ENCODE measurements at regions not wholly inside any gene's neighbourhood (a gene's known extent, or its start where the extent isn't known, plus 50 kb on each side); places are given as distances from the start of the nearest gene placed in this dataset.

DNA sequence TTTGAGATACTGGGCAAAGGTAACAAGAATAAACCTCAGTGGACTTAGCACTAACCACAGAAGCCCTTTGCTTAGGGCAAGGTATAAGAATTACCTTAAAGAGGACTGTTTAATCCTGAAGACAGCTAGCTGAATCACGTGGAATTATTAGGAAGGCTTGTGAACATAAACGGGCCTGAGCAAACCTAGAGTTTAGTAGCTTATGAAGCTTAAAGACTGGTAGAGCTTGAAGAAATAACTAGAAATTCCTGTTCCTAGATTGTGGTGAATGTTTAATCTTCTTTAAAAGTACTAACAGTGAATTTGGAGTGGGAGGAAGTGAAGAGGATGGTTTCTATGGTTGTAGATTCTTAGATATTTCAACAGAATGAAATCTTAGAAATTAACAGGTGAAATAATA is 428.9 kb upstream of the THRB start:
- TF ChIP-seq, protein P1, sequence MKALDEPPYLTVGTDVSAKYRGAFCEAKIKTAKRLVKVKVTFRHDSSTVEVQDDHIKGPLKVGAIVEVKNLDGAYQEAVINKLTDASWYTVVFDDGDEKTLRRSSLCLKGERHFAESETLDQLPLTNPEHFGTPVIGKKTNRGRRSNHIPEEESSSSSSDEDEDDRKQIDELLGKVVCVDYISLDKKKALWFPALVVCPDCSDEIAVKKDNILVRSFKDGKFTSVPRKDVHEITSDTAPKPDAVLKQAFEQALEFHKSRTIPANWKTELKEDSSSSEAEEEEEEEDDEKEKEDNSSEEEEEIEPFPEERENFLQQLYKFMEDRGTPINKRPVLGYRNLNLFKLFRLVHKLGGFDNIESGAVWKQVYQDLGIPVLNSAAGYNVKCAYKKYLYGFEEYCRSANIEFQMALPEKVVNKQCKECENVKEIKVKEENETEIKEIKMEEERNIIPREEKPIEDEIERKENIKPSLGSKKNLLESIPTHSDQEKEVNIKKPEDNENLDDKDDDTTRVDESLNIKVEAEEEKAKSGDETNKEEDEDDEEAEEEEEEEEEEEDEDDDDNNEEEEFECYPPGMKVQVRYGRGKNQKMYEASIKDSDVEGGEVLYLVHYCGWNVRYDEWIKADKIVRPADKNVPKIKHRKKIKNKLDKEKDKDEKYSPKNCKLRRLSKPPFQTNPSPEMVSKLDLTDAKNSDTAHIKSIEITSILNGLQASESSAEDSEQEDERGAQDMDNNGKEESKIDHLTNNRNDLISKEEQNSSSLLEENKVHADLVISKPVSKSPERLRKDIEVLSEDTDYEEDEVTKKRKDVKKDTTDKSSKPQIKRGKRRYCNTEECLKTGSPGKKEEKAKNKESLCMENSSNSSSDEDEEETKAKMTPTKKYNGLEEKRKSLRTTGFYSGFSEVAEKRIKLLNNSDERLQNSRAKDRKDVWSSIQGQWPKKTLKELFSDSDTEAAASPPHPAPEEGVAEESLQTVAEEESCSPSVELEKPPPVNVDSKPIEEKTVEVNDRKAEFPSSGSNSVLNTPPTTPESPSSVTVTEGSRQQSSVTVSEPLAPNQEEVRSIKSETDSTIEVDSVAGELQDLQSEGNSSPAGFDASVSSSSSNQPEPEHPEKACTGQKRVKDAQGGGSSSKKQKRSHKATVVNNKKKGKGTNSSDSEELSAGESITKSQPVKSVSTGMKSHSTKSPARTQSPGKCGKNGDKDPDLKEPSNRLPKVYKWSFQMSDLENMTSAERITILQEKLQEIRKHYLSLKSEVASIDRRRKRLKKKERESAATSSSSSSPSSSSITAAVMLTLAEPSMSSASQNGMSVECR (CRISPR knock-in tag; IDR thresholded peaks at IDR 0.05) = no peak
- TF ChIP-seq, protein P2, sequence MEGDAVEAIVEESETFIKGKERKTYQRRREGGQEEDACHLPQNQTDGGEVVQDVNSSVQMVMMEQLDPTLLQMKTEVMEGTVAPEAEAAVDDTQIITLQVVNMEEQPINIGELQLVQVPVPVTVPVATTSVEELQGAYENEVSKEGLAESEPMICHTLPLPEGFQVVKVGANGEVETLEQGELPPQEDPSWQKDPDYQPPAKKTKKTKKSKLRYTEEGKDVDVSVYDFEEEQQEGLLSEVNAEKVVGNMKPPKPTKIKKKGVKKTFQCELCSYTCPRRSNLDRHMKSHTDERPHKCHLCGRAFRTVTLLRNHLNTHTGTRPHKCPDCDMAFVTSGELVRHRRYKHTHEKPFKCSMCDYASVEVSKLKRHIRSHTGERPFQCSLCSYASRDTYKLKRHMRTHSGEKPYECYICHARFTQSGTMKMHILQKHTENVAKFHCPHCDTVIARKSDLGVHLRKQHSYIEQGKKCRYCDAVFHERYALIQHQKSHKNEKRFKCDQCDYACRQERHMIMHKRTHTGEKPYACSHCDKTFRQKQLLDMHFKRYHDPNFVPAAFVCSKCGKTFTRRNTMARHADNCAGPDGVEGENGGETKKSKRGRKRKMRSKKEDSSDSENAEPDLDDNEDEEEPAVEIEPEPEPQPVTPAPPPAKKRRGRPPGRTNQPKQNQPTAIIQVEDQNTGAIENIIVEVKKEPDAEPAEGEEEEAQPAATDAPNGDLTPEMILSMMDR (IDR thresholded peaks at IDR 0.05 in 2 of 3, conservative IDR thresholded peaks at IDR 0.05 in 1 of 3; ENCODE audit: insufficient read depth in 2 of 3, low read depth in 1 of 3, low read length in 3 of 3) = no peak
- TF ChIP-seq ZNF174 (CRISPR knock-in tag; IDR thresholded peaks at IDR 0.05) (no peak), SMC3 (conservative IDR thresholded peaks at IDR 0.05; ENCODE audit: insufficient read depth, low read depth, low read length) (no peak), RBM39 (optimal IDR thresholded peaks at IDR 0.05; ENCODE audit: low read depth, low read length) (no peak)

Data from K562 (cell line).